Esophagus squamous epithelium (tissue), 5 donors: ENCODE measurements at regions not wholly inside any gene's neighbourhood (a gene's known extent, or its start where the extent isn't known, plus 50 kb on each side); places are given as distances from the start of the nearest gene placed in this dataset.

Experiments used
- DNase-seq: peaks from one replicate; lab custom pipeline; 2025; lab: John Stamatoyannopoulos, UW
- H3K27ac ChIP-seq, 4 donors: fragments of 200-600 bp; sonication (generic); one replicate each; pipeline ENCODE4 v1.5.1; 2016 to 2019; ENCODE audit warnings: mild to moderate bottlenecking in 1 of 4
- H3K27me3 ChIP-seq, 4 donors: fragments of 200-600 bp; sonication (generic); 1 replicate in 3 of 4; 2 replicates in 1 of 4; pipeline versions ENCODE4 v1.5.1 to v1.6.0; 2017 to 2021; ENCODE audit warnings: antibody characterized with exemption in 1 of 4
- H3K36me3 ChIP-seq, 3 donors: fragments of 200-600 bp; sonication (generic); one replicate each; pipeline ENCODE4 v1.5.1; 2016 to 2019
- H3K4me1 ChIP-seq, 3 donors: fragments of 200-600 bp; sonication (generic); one replicate each; pipeline ENCODE4 v1.5.1; 2017 to 2019
- H3K4me3 ChIP-seq, 4 donors: fragments of 200-600 bp; sonication (generic); 1 replicate in 3 of 4; 2 replicates in 1 of 4; pipeline ENCODE4 v1.5.1; 2016 to 2019; ENCODE audit warnings: mild to moderate bottlenecking in 2 of 4, moderate library complexity in 1 of 4
- H3K9me3 ChIP-seq, 3 donors: fragments of 200-600 bp; sonication (generic); one replicate each; pipeline ENCODE4 v1.5.1; 2016 to 2019
- CTCF ChIP-seq, 6 experiments: fragments of 450-650 bp in 4 of 6; fragments of 200-600 bp in 2 of 6; sonication (generic) in 2 of 6; IDR thresholded peaks; one replicate each; pipeline ENCODE4 v1.5.1; 2016 to 2019; ENCODE audit warnings: antibody characterized with exemption in 6 of 6, mild to moderate bottlenecking in 4 of 6, moderate library complexity in 4 of 6
- POLR2A ChIP-seq, 4 donors: fragments of 450-650 bp; IDR thresholded peaks; one replicate each; pipeline ENCODE4 v1.6.1; 2017; ENCODE audit warnings: antibody characterized with exemption in 4 of 4, mild to moderate bottlenecking in 4 of 4, moderate library complexity in 3 of 4
- WGBS, 2 donors: methylation state at CpG; one replicate each; pipeline ENCODE4 v1.1.5; 2018; 5-methylcytosine and 5-hydroxymethylcytosine counted together
- intact Hi-C: fragments of 100-400 bp; cut with DNase I; formaldehyde crosslinking; loops from one replicate; pipeline ENCODE4 v1.15.0; 2022
- donor health status: DM: yes; HTN: yes; CAD: no.

DNA sequence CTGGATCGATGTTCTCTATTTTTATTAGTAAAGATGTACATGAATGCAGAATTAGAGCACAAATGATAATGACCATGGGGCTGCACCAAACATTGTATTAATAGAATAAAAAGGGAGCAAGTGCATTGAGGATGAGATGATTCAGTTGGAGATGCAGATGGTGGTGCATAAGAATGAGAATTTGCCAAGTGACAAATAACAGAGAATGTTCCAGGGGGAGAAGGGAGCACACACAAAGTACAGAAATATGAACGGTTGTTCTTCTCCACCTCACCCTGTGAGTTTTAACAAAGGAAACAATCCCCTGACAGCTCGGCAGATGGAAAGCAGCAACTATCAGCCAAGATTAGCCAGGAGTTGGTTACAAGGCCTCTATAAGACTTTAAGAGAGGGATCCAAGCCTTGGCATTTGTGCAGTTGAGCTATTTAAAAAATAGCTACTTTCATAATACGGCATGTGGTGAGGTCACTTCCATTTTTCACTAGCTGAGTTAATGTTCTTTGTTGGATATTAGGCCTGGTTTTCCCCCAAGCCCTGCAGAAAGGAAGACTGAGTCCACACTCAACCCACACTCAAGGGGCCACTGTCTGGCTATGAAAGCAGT, 462.5 kb downstream of the TNS3 start:
- H3K27ac ChIP-seq = no peak overlapping the region
- no peaks in the 10 kb centered on the region for H3K9me3 ChIP-seq
- intact Hi-C loops = loop anchor here (10.0 kb wide), 1 partner anchor 55 kb away; no protein-coding TSS in a partner anchor
- H3K27me3 ChIP-seq = no peaks in the 10 kb centered on the region
- no peak for DNase-seq
- H3K36me3 ChIP-seq = no peaks in the 10 kb centered on the region
- 66% methylated on average over 4 of the region's 4 CpGs for WGBS, 2 donors
- no peaks in the 10 kb centered on the region for H3K4me1 ChIP-seq
- TF ChIP-seq CTCF (IDR thresholded peaks at IDR 0.05) (no peak), POLR2A (IDR thresholded peaks at IDR 0.05) (no peak)
- no peak overlapping the region for H3K4me3 ChIP-seq

- Histone ChIP-seq H3K27ac (no peak overlapping the region), H3K4me3 (no peak overlapping the region), H3K27me3 (no peaks in the 10 kb centered on the region), H3K9me3 (no peaks in the 10 kb centered on the region), H3K4me1 (no peaks in the 10 kb centered on the region), H3K36me3 (no peaks in the 10 kb centered on the region)
- no peak for TF ChIP-seq CTCF (IDR thresholded peaks at IDR 0.05)
- no peak for TF ChIP-seq POLR2A (IDR thresholded peaks at IDR 0.05)
- intact Hi-C loops = no loop called here
- WGBS, 2 donors = 53 to 60% methylated on average over 2 to 4 of the region's 4 CpGs
- DNase-seq = no peak
Measured at GRCh38 chr7:47104206-47104549, 477.7 kb downstream of the TNS3 start.

DNA sequence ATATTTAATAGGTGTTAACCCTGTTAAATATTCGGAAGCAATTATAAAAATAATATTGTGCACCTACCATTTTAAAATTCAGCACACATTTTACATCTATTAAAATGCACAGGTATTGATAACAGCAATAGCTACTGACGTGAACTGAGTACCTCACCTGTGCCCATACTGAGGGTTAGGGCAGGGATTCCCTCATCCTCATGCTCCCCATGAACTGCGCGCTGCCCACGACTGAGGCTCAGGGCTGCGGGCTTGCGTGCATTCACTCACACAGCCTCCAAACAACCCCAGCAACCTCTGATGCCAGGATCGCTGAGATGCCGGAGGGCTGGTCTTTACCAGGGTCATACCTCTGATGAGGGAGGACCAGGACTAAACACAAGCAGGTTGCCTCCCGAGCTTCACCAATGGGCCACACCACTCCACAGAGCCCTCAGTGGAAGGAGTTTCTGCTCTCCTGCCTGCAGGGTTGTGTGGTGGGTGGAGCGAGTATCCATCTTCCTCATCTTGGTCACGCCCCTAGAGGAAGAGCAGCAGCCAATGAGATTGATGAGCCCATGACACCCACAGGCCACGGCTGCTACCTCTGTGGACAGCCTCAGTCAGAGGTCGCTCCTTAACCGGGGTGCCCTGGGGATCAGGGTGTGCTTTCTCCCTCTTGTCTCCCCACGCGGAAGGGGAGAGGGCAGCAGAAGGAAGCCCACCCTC, 478.3 kb downstream of the TNS3 start:
- H3K27me3 ChIP-seq = no peaks in the 10 kb centered on the region
- H3K27ac ChIP-seq = no peak overlapping the region
- H3K4me3 ChIP-seq = no peak overlapping the region
- no peaks in the 10 kb centered on the region for H3K36me3 ChIP-seq
- intact Hi-C loops = no loop called here
- no peak for TF ChIP-seq POLR2A (IDR thresholded peaks at IDR 0.05)
- no peak for TF ChIP-seq CTCF (IDR thresholded peaks at IDR 0.05)
- 89 to 98% methylated on average over 11 of the region's 17 CpGs for WGBS, 2 donors
- no peaks in the 10 kb centered on the region for H3K9me3 ChIP-seq
- no peaks in the 10 kb centered on the region for H3K4me1 ChIP-seq
- no peak for DNase-seq

GRCh38 chr7:47102331-47102841, 479.5 kb downstream of the TNS3 start:
- intact Hi-C loops = no loop called here
- 58% methylated on average over 3 of the region's 3 CpGs for WGBS, 2 donors
- H3K27ac ChIP-seq = no peak overlapping the region
- DNase-seq = no peak
- H3K9me3 ChIP-seq = no peaks in the 10 kb centered on the region
- peaks cover 0 to 4% (median 0%) of the 10 kb centered on the region in 4 donors for H3K27me3 ChIP-seq
- no peak overlapping the region for H3K4me3 ChIP-seq
- no peaks in the 10 kb centered on the region for H3K36me3 ChIP-seq
- TF ChIP-seq CTCF (IDR thresholded peaks at IDR 0.05) = no peak
- no peak for TF ChIP-seq POLR2A (IDR thresholded peaks at IDR 0.05)
- H3K4me1 ChIP-seq = no peaks in the 10 kb centered on the region

DNA sequence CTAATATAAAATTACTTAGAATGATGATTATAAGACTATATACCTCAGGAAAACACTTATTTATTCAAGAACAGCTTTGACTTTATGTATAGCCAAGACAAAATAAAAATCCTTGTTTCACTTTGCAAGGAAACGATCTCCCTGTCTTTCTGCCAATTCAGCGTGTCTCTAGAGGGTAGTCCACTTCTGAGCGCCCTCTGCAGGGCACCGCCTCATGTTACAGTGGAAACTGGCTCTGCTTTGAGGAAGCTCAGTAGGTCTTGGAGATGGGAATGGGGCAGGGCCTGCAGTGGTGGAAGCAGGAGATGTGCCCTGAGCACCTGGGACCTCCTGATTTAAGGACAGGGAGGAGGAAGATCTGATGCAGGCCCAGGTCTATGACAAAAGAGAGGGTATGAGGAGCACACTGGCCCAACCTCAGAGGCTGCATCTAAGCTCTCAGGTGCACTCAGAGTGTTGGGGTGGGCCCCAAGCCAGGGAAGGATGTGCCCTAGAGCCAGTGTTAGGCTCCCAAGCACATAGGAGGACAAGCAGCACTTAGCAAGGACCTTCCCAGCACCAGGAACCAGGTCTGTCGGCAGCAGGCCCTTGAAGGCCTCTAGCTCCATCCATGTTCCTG, 481.0 kb downstream of the TNS3 start:
- no peak overlapping the region for H3K4me3 ChIP-seq
- 47 to 60% methylated on average over 5 of the region's 5 CpGs for WGBS, 2 donors
- no peaks in the 10 kb centered on the region for H3K9me3 ChIP-seq
- intact Hi-C loops = no loop called here
- H3K36me3 ChIP-seq = no peaks in the 10 kb centered on the region
- H3K4me1 ChIP-seq = no peaks in the 10 kb centered on the region
- peaks cover 0 to 4% (median 0%) of the 10 kb centered on the region in 4 donors for H3K27me3 ChIP-seq
- DNase-seq = no peak
- TF ChIP-seq POLR2A (IDR thresholded peaks at IDR 0.05) (no peak), CTCF (IDR thresholded peaks at IDR 0.05) (peak in 5 of 6 experiments; percentile 15 to 67 (median 32))
- H3K27ac ChIP-seq = no peak overlapping the region
